ENCODE measurements at regions not wholly inside any gene's neighbourhood (a gene's known extent, or its start where the extent isn't known, plus 50 kb on each side); places are given as distances from the start of the nearest gene placed in this dataset.

DNA sequence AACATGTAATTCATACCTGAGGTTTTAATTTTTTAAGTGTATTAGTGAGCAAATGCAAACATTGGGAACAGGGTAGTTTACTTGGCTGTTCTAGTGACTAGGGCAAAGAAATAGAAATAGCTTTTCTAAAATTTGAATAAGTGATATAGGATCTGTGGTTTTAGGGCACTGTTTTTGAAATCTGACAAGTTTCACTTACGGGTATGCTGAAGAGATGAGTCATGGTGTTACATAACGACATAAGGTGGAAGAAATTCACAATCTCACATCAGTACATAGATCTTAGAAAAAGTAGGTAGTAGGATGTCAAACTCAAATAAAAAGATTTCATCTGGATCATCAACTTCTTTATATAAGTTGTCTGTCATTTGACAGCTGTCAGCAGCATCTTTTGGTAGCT, 772.3 kb downstream of the MAT2B start:
- TF ChIP-seq, protein P1, sequence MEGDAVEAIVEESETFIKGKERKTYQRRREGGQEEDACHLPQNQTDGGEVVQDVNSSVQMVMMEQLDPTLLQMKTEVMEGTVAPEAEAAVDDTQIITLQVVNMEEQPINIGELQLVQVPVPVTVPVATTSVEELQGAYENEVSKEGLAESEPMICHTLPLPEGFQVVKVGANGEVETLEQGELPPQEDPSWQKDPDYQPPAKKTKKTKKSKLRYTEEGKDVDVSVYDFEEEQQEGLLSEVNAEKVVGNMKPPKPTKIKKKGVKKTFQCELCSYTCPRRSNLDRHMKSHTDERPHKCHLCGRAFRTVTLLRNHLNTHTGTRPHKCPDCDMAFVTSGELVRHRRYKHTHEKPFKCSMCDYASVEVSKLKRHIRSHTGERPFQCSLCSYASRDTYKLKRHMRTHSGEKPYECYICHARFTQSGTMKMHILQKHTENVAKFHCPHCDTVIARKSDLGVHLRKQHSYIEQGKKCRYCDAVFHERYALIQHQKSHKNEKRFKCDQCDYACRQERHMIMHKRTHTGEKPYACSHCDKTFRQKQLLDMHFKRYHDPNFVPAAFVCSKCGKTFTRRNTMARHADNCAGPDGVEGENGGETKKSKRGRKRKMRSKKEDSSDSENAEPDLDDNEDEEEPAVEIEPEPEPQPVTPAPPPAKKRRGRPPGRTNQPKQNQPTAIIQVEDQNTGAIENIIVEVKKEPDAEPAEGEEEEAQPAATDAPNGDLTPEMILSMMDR (conservative IDR thresholded peaks at IDR 0.05; ENCODE audit: low read length): no peak
- TF ChIP-seq EZH2phosphoT487 (IDR thresholded peaks at IDR 0.05; ENCODE audit: borderline replicate concordance, low read depth, low read length): no peak
- Histone ChIP-seq H3K9me3 (ENCODE audit: low read length) (no peaks in the 10 kb centered on the region), H3K4me3 (ENCODE audit: low read depth, low read length, poor library complexity, severe bottlenecking) (no peak overlapping the region), H3K4me2 (ENCODE audit: low read length) (no peak overlapping the region), H4K20me1 (ENCODE audit: insufficient read depth, low read length) (no peaks in the 10 kb centered on the region), H3K36me3 (ENCODE audit: insufficient read depth, low read length) (no peaks in the 10 kb centered on the region), H3K27ac (ENCODE audit: low read depth, low read length, poor library complexity, severe bottlenecking) (no peak overlapping the region), H3K4me1 (ENCODE audit: insufficient read depth, low read length, poor library complexity, severe bottlenecking) (no peaks in the 10 kb centered on the region), H3K9me2 (ENCODE audit: insufficient read depth, low read length) (no peaks in the 10 kb centered on the region), H3K79me2 (ENCODE audit: insufficient read depth, low read depth, low read length) (no peaks in the 10 kb centered on the region), H2AFZ (ENCODE audit: low read length) (no peak overlapping the region)
- DNase-seq (ENCODE audit: low spot score): no peak
- ChIA-PET CTCF (ENCODE audit: unreplicated experiment) (no interaction called here), POLR2A (interaction anchor here (0.7 kb wide), 1 partner anchor 767 kb away, joined by 3 read pairs; no protein-coding TSS in a partner anchor)
- BruUV-seq (replicated peaks): no TSS peak
- intact Hi-C loops (cut with micrococcal nuclease; ENCODE audit: unreplicated experiment): no loop called here

DNA sequence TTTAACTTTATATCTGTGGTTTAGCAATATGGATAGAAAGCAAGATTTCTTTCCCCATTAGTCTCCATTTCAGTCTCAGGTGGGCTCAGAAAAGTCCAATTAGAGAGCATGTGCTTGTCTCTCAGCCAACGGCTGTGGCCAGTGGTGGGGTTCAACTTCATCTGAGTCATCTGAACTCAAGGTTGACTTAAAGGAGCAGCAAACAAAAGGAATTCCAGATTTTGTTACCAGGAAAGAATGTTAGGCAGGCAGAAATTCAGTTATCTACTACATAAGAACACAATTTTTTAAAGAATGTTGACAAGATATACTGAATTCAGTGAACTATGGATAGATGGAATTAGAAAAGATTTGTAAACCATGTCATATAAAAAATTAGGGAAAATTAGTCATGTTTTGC, 784.1 kb downstream of the MAT2B start:
- CTCF ChIA-PET (ENCODE audit: unreplicated experiment): no interaction called here
- Histone ChIP-seq H3K9me3 (ENCODE audit: low read length) (no peaks in the 10 kb centered on the region), H3K4me2 (ENCODE audit: low read length) (no peak overlapping the region), H3K4me1 (ENCODE audit: insufficient read depth, low read length, poor library complexity, severe bottlenecking) (no peaks in the 10 kb centered on the region), H2AFZ (ENCODE audit: low read length) (no peak overlapping the region), H3K9me2 (ENCODE audit: insufficient read depth, low read length) (no peaks in the 10 kb centered on the region), H3K27ac (ENCODE audit: low read depth, low read length, poor library complexity, severe bottlenecking) (no peak overlapping the region), H3K4me3 (ENCODE audit: low read depth, low read length, poor library complexity, severe bottlenecking) (no peak overlapping the region), H3K79me2 (ENCODE audit: insufficient read depth, low read depth, low read length) (no peaks in the 10 kb centered on the region), H3K36me3 (ENCODE audit: insufficient read depth, low read length) (no peaks in the 10 kb centered on the region), H4K20me1 (ENCODE audit: insufficient read depth, low read length) (no peaks in the 10 kb centered on the region)
- POLR2A ChIA-PET: no interaction called here
- no peak for DNase-seq (ENCODE audit: low spot score)
- intact Hi-C loops (cut with micrococcal nuclease; ENCODE audit: unreplicated experiment): no loop called here
- BruUV-seq (replicated peaks): no TSS peak
- no peak for TF ChIP-seq EZH2phosphoT487 (IDR thresholded peaks at IDR 0.05; ENCODE audit: borderline replicate concordance, low read depth, low read length)
- TF ChIP-seq, protein P1 (conservative IDR thresholded peaks at IDR 0.05; ENCODE audit: low read length): no peak

DNA sequence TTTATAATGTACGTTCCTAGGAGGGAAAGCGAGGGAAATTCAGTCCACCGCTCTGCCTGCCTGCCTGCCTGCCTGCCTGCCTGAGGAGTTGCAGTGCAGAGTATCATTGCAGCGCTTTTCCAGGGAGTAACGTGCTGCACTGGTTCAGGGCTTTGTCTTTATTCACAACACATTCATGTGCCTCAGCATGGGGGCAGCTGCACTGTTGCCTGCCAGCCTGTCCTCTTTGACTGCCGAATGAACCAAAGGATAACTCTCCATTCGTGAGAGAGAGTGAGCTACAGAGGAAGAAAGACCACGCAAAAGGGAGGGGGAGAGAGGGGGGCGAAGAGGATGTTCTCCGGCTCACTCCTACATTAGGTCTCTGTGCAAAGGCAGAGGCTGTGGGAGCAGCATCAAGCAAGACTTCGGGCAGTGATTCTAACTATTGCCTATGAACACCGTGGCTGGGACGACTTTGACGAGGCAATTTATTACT, 791.2 kb downstream of the MAT2B start:
- H2AFZ ChIP-seq (ENCODE audit: low read length): no peak overlapping the region
- CTCF ChIA-PET (ENCODE audit: unreplicated experiment): interaction anchor here (0.6 kb wide), 1 partner anchor 32 kb away, joined by 3 read pairs; no protein-coding TSS in a partner anchor
- no peaks in the 10 kb centered on the region for H3K36me3 ChIP-seq (ENCODE audit: insufficient read depth, low read length)
- no peak overlapping the region for H3K4me3 ChIP-seq (ENCODE audit: low read depth, low read length, poor library complexity, severe bottlenecking)
- intact Hi-C loops (cut with micrococcal nuclease; ENCODE audit: unreplicated experiment): no loop called here
- POLR2A ChIA-PET: no interaction called here
- no peak overlapping the region for H3K27ac ChIP-seq (ENCODE audit: low read depth, low read length, poor library complexity, severe bottlenecking)
- no peaks in the 10 kb centered on the region for H3K79me2 ChIP-seq (ENCODE audit: insufficient read depth, low read depth, low read length)
- no peaks in the 10 kb centered on the region for H4K20me1 ChIP-seq (ENCODE audit: insufficient read depth, low read length)
- BruUV-seq (replicated peaks): no TSS peak
- H3K4me1 ChIP-seq (ENCODE audit: insufficient read depth, low read length, poor library complexity, severe bottlenecking): no peaks in the 10 kb centered on the region
- DNase-seq (ENCODE audit: low spot score): no peak
- H3K9me2 ChIP-seq (ENCODE audit: insufficient read depth, low read length): no peaks in the 10 kb centered on the region
- TF ChIP-seq, protein P1 (conservative IDR thresholded peaks at IDR 0.05; ENCODE audit: low read length): no peak
- no peak for TF ChIP-seq EZH2phosphoT487 (IDR thresholded peaks at IDR 0.05; ENCODE audit: borderline replicate concordance, low read depth, low read length)
- H3K9me3 ChIP-seq (ENCODE audit: low read length): no peaks in the 10 kb centered on the region
- no peak overlapping the region for H3K4me2 ChIP-seq (ENCODE audit: low read length)
